GM18867 (cell line): ENCODE measurements at regions not wholly inside any gene's neighbourhood (a gene's known extent, or its start where the extent isn't known, plus 50 kb on each side); places are given as distances from the start of the nearest gene placed in this dataset.

Source experiments
- ATAC-seq: cut with Tn5 transposase; IDR thresholded peaks from one replicate; pipeline ENCODE4 v1.9.1; 2021; ENCODE audit warnings: mild to moderate bottlenecking, moderate library complexity; ENCODE audit not compliant: unreplicated experiment

- ATAC-seq, result no peak
Observed at GRCh38 chr20:57112448-57112847, 154.0 kb downstream of the BMP7 start.

- ATAC-seq, result no peak
Observed at GRCh38 chr20:57114290-57115005, 152.0 kb downstream of the BMP7 start.

GRCh38 chr20:57117296-57117695 lies 149.1 kb downstream of the BMP7 start:
- ATAC-seq, result no peak

- ATAC-seq, result no peak
Observed at GRCh38 chr20:57118107-57118769, 148.2 kb downstream of the BMP7 start.
